ENCODE measurements at regions not wholly inside any gene's neighbourhood (a gene's known extent, or its start where the extent isn't known, plus 50 kb on each side); places are given as distances from the start of the nearest gene placed in this dataset.
"Not testable (repeated sequence)": the region's sequence is repeated elsewhere in the genome, so short reads cannot be mapped to it uniquely, and the experiment has no call there.

DNA sequence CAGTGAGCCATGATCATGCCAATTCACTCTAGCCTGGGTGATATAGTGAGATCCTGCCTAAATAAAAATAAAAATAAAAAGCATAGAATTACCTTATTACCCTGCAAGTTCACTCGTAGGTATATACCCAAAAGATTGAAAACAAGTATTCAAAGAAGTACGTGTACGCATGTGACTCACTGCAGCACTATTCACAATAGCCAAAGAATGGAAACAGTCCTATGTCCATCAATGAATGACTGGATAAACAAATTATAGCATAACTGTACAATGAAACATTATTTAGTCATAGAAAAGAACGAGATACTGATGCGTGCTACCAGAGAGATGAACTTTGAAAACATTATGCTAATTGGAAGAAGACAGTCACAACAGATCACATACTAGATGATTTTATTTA is 204.6 kb upstream of the DIAPH2 start:
- Histone ChIP-seq H3K36me3 (ENCODE audit: low read depth) (no peaks in the 10 kb centered on the region), H3K4me1 (ENCODE audit: insufficient read depth, poor library complexity, severe bottlenecking) (no peaks in the 10 kb centered on the region), H3K9me3 (ENCODE audit: severe bottlenecking) (no peaks in the 10 kb centered on the region), H3K27ac (ENCODE audit: poor library complexity, severe bottlenecking) (no peak overlapping the region), H3K4me3 (ENCODE audit: severe bottlenecking) (no peak overlapping the region), H3K27me3 (ENCODE audit: insufficient read depth, poor library complexity, severe bottlenecking) (no peaks in the 10 kb centered on the region)
- TF ChIP-seq, protein P1, sequence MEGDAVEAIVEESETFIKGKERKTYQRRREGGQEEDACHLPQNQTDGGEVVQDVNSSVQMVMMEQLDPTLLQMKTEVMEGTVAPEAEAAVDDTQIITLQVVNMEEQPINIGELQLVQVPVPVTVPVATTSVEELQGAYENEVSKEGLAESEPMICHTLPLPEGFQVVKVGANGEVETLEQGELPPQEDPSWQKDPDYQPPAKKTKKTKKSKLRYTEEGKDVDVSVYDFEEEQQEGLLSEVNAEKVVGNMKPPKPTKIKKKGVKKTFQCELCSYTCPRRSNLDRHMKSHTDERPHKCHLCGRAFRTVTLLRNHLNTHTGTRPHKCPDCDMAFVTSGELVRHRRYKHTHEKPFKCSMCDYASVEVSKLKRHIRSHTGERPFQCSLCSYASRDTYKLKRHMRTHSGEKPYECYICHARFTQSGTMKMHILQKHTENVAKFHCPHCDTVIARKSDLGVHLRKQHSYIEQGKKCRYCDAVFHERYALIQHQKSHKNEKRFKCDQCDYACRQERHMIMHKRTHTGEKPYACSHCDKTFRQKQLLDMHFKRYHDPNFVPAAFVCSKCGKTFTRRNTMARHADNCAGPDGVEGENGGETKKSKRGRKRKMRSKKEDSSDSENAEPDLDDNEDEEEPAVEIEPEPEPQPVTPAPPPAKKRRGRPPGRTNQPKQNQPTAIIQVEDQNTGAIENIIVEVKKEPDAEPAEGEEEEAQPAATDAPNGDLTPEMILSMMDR (IDR thresholded peaks at IDR 0.05; ENCODE audit: poor library complexity, severe bottlenecking) = no peak
- ATAC-seq (ENCODE audit: low read depth) (peak; percentile 33; the same call in 1 of the 3 replicates), DNase-seq (ENCODE audit: low spot score) (no peak)

DNA sequence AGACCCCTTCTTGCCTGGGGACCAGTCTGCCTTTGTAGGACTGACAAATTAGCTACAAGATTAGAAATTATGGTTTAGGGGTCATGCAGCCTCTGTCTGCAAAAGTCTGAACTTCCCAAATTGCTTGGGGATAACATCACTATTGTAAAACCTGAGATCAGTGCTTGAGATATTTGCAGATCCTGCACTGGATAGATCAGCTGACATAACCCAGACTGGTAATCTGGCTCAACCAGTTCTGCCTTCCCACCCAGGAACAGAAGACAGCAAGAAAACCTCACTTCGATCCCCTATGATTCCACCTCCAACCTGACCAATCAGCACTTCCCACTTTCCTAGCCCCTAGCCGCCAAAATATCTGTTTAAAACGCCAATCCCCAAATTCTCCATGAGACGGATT is 202.8 kb upstream of the DIAPH2 start:
- H3K36me3 ChIP-seq (ENCODE audit: low read depth) = no peaks in the 10 kb centered on the region
- TF ChIP-seq, protein P1 (IDR thresholded peaks at IDR 0.05; ENCODE audit: poor library complexity, severe bottlenecking) = no peak
- no peaks in the 10 kb centered on the region for H3K27me3 ChIP-seq (ENCODE audit: insufficient read depth, poor library complexity, severe bottlenecking)
- DNase-seq (ENCODE audit: low spot score) = no peak
- no peak overlapping the region for H3K27ac ChIP-seq (ENCODE audit: poor library complexity, severe bottlenecking)
- no peaks in the 10 kb centered on the region for H3K9me3 ChIP-seq (ENCODE audit: severe bottlenecking)
- no peak for ATAC-seq (ENCODE audit: low read depth)
- H3K4me3 ChIP-seq (ENCODE audit: severe bottlenecking) = no peak overlapping the region
- H3K4me1 ChIP-seq (ENCODE audit: insufficient read depth, poor library complexity, severe bottlenecking) = no peaks in the 10 kb centered on the region

DNA sequence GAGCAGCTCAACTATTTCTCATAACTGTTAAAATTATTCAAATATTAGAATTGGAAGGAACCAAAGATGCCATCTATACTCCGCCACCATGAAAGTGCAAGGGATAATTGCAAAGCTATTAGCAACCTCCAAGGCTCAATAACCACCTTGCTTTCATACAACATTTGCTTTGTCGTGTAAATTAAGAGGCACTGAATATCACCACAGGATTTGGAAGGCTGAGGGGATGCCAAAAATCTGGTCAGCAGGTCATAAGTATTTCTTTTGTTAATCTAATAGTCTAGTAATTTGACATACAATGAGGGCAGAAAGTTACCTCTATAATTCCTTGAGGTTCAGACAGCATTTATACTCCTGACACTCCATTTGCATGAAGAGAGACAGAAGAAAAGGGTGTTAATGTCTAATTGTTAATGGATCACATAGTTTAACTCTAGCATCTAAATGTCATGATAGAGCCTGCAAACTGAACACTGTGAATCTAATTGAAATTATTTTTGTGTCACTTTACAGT is 200.9 kb upstream of the DIAPH2 start:
- no peaks in the 10 kb centered on the region for H3K9me3 ChIP-seq (ENCODE audit: severe bottlenecking)
- H3K4me1 ChIP-seq (ENCODE audit: insufficient read depth, poor library complexity, severe bottlenecking) = no peaks in the 10 kb centered on the region
- TF ChIP-seq, protein P1 (IDR thresholded peaks at IDR 0.05; ENCODE audit: poor library complexity, severe bottlenecking) = no peak
- no peak overlapping the region for H3K27ac ChIP-seq (ENCODE audit: poor library complexity, severe bottlenecking)
- DNase-seq (ENCODE audit: low spot score) (no peak), ATAC-seq (ENCODE audit: low read depth) (no peak)
- no peaks in the 10 kb centered on the region for H3K36me3 ChIP-seq (ENCODE audit: low read depth)
- no peak overlapping the region for H3K4me3 ChIP-seq (ENCODE audit: severe bottlenecking)
- H3K27me3 ChIP-seq (ENCODE audit: insufficient read depth, poor library complexity, severe bottlenecking) = no peaks in the 10 kb centered on the region

- not testable (repeated sequence) for H3K4me1 ChIP-seq (ENCODE audit: insufficient read depth, poor library complexity, severe bottlenecking); H3K4me3 ChIP-seq (ENCODE audit: severe bottlenecking); H3K27me3 ChIP-seq (ENCODE audit: insufficient read depth, poor library complexity, severe bottlenecking); H3K36me3 ChIP-seq (ENCODE audit: low read depth); ATAC-seq (ENCODE audit: low read depth); DNase-seq (ENCODE audit: low spot score); H3K9me3 ChIP-seq (ENCODE audit: severe bottlenecking); H3K27ac ChIP-seq (ENCODE audit: poor library complexity, severe bottlenecking)
These were observed 198.0 kb upstream of the DIAPH2 start for GRCh38 chrX:96486687-96487086.

GRCh38 chrX:96502507-96502906 is 182.1 kb upstream of the DIAPH2 start:
- TF ChIP-seq, protein P1 (IDR thresholded peaks at IDR 0.05; ENCODE audit: poor library complexity, severe bottlenecking) = no peak
- no peaks in the 10 kb centered on the region for H3K36me3 ChIP-seq (ENCODE audit: low read depth)
- H3K9me3 ChIP-seq (ENCODE audit: severe bottlenecking) = no peaks in the 10 kb centered on the region
- H3K27me3 ChIP-seq (ENCODE audit: insufficient read depth, poor library complexity, severe bottlenecking) = no peaks in the 10 kb centered on the region
- DNase-seq (ENCODE audit: low spot score) (no peak), ATAC-seq (ENCODE audit: low read depth) (no peak)
- no peak overlapping the region for H3K4me3 ChIP-seq (ENCODE audit: severe bottlenecking)
- no peaks in the 10 kb centered on the region for H3K4me1 ChIP-seq (ENCODE audit: insufficient read depth, poor library complexity, severe bottlenecking)
- H3K27ac ChIP-seq (ENCODE audit: poor library complexity, severe bottlenecking) = no peak overlapping the region

DNA sequence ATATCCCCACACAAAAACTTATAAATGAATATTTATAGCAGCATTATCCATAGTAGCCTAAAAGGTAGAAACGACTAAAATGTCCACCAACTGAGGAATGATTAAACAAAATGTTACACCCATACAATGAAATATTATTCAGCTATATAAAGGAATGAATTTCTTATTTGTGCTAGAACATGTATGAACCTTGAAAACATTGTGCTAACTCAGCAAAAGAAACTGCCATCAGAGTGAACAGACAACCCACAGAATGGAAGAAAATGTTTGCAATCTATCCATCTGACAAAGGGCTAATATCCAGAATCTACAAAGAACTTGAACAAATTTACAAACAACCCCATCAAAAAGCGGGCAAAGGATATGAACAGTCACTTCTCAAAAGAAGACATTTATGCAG is 155.3 kb upstream of the DIAPH2 start:
- not testable (repeated sequence) for H3K4me3 ChIP-seq (ENCODE audit: severe bottlenecking); H3K27ac ChIP-seq (ENCODE audit: poor library complexity, severe bottlenecking); DNase-seq (ENCODE audit: low spot score); H3K9me3 ChIP-seq (ENCODE audit: severe bottlenecking); H3K4me1 ChIP-seq (ENCODE audit: insufficient read depth, poor library complexity, severe bottlenecking); H3K27me3 ChIP-seq (ENCODE audit: insufficient read depth, poor library complexity, severe bottlenecking); H3K36me3 ChIP-seq (ENCODE audit: low read depth); ATAC-seq (ENCODE audit: low read depth)

Data from RWPE2 (cell line).